ENCODE measurements at regions not wholly inside any gene's neighbourhood (a gene's known extent, or its start where the extent isn't known, plus 50 kb on each side); places are given as distances from the start of the nearest gene placed in this dataset.
"Not testable (repeated sequence)": the region's sequence is repeated elsewhere in the genome, so short reads cannot be mapped to it uniquely, and the experiment has no call there.

GRCh38 chr15:77895742-77896141, 181.8 kb downstream of the TBC1D2B start:
- no peaks in the 10 kb centered on the region for H3K36me3 ChIP-seq
- no peak overlapping the region for H3K27ac ChIP-seq

DNA sequence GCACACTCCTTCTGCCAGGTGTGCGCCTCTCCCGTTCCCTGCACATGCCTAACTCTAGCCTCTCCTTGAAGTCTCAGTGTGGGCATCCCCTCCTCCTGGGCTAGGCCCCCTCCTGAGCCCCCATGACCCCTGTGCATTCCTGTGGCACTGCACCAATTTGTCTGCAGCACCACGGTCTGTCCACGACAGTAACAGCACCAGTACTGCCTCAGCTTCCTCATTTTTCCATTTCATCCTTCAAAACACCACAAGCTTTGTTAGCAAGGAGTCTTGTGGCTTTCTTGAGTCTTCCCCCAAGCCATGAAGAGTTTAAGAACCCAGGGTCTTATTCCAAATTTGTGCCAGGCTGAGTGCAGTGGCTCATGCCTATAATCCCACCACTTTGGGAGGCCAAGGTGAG, 182.4 kb downstream of the TBC1D2B start:
- H3K4me3 ChIP-seq; H3K36me3 ChIP-seq; H3K9me3 ChIP-seq (replicated peaks); H3K27me3 ChIP-seq (replicated peaks); H3K27ac ChIP-seq; H3K4me1 ChIP-seq (replicated peaks); DNase-seq (ENCODE audit: low read depth in 1 of 2, low spot score in 2 of 2): not testable (repeated sequence)

More at GRCh38 chr15:77895742-77896141, 181.8 kb downstream of the TBC1D2B start:
- no peak for DNase-seq (ENCODE audit: low read depth in 1 of 2, low spot score in 2 of 2)
- no peaks in the 10 kb centered on the region for H3K9me3 ChIP-seq (replicated peaks)
- H3K27me3 ChIP-seq (replicated peaks): no peaks in the 10 kb centered on the region
- H3K4me1 ChIP-seq (replicated peaks): peaks cover 3% of the 10 kb centered on the region; the same call in 1 of the 2 replicates
- no peak overlapping the region for H3K4me3 ChIP-seq

GRCh38 chr15:77893671-77894640, 183.6 kb downstream of the TBC1D2B start:
- DNase-seq (ENCODE audit: low read depth in 1 of 2, low spot score in 2 of 2); H3K4me1 ChIP-seq (replicated peaks); H3K36me3 ChIP-seq; H3K27ac ChIP-seq; H3K27me3 ChIP-seq (replicated peaks); H3K4me3 ChIP-seq; H3K9me3 ChIP-seq (replicated peaks): not testable (repeated sequence)

DNA sequence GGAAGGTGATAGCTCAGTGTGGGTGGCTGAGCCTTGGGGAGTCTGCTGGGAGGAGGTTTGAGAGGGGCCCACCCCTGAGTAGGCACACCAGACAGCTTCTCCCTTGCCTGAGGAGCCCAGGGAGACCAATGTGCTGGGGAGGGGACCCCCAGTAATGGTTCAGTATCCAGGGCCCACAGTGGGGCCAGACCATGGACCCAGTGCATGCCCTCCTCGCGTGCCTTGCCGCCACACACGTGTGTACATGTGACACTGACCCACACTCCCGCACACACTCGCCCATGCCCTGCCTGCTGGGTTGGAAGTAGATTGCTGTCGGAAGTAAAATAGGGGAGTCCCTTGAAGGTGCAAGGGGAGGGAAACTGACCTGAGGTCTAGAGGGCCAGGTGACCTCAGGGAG, 184.3 kb downstream of the TBC1D2B start:
- not testable (repeated sequence) for H3K9me3 ChIP-seq (replicated peaks)

DNA sequence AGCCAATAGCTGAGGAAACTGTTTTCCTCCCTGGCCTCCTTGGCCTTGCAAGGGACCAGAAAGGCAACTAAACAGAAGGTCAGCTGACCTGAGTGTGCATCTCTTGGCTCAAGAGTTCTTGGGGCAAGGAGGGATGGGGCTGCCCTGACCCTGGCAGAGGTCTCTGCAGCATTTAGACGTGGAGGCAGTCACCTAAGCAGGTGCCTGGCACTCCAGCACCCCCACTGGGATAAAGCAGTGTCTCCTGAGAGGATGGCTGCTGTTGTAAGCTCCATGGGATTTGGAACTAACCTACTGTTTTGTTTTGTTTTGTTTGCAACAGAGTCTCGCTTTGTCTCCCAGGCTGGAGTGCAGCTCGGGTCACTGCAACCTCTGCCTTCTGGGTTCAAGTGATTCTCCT, 185.2 kb downstream of the TBC1D2B start:
- Histone ChIP-seq H3K9me3 (replicated peaks) (no peaks in the 10 kb centered on the region), H3K27ac (no peak overlapping the region), H3K36me3 (no peaks in the 10 kb centered on the region), H3K27me3 (replicated peaks) (no peaks in the 10 kb centered on the region), H3K4me3 (no peak overlapping the region), H3K4me1 (replicated peaks) (peaks cover 10% of the 10 kb centered on the region)
- no peak for DNase-seq (ENCODE audit: low read depth in 1 of 2, low spot score in 2 of 2)

More for the DNA sequence above, 184.3 kb downstream of the TBC1D2B start:
- not testable (repeated sequence) for H3K27me3 ChIP-seq (replicated peaks); H3K4me1 ChIP-seq (replicated peaks); H3K27ac ChIP-seq; H3K36me3 ChIP-seq; H3K4me3 ChIP-seq; DNase-seq (ENCODE audit: low read depth in 1 of 2, low spot score in 2 of 2)

GRCh38 chr15:77891862-77892261, 185.6 kb downstream of the TBC1D2B start:
- H3K4me1 ChIP-seq (replicated peaks): peaks cover 10% of the 10 kb centered on the region
- H3K27ac ChIP-seq; H3K36me3 ChIP-seq; DNase-seq (ENCODE audit: low read depth in 1 of 2, low spot score in 2 of 2); H3K4me3 ChIP-seq; H3K9me3 ChIP-seq (replicated peaks); H3K27me3 ChIP-seq (replicated peaks): not testable (repeated sequence)

DNA sequence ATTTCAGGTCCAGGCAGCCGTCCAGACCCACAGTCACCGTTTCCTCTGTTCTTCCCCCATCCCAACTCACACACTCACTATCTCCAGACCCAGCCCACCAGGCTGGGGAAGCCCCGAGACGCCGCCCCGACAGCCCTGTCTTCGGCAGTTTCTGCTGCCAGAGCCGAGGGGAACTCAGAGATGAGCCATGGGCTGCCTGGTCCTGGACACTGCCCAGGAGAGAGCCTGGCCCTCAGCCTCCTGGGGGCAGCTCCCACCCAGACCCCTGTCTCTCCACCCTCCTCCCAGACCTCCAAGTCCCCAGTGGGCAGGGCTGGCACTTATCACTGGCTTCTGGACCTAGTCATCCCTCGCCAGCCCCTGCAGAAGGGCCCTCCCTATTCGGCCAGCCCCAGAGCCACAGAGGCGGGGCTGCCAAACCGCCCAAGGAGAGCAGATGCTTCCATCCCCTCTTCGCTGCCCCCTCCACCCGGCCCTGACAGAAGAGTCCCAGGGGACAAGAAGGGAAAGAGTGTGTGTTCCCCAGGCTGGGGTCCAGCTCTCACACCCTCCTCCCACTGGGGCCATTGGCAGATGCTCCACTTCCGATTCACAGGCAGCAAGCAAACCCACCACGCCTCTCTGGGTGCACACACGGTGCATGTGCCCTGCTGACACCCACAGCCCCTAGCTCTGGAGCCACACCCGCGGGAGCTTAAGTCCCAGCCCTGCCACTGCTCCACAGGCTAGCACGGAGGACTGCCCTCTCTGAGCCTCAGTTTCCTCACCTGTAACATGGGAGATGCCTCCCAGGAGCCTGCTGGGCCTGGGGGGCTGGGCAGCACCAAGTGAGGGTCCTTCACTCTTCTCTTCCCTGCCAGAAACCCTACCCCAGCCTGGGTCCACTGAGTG, 186.4 kb downstream of the TBC1D2B start:
- not testable (repeated sequence) for H3K36me3 ChIP-seq; H3K4me3 ChIP-seq; H3K27me3 ChIP-seq (replicated peaks); H3K9me3 ChIP-seq (replicated peaks); H3K27ac ChIP-seq
- H3K4me1 ChIP-seq (replicated peaks): peaks cover 10% of the 10 kb centered on the region
- DNase-seq (ENCODE audit: low read depth in 1 of 2, low spot score in 2 of 2): peak in 1 of 2 experiments; percentile 33

DNA sequence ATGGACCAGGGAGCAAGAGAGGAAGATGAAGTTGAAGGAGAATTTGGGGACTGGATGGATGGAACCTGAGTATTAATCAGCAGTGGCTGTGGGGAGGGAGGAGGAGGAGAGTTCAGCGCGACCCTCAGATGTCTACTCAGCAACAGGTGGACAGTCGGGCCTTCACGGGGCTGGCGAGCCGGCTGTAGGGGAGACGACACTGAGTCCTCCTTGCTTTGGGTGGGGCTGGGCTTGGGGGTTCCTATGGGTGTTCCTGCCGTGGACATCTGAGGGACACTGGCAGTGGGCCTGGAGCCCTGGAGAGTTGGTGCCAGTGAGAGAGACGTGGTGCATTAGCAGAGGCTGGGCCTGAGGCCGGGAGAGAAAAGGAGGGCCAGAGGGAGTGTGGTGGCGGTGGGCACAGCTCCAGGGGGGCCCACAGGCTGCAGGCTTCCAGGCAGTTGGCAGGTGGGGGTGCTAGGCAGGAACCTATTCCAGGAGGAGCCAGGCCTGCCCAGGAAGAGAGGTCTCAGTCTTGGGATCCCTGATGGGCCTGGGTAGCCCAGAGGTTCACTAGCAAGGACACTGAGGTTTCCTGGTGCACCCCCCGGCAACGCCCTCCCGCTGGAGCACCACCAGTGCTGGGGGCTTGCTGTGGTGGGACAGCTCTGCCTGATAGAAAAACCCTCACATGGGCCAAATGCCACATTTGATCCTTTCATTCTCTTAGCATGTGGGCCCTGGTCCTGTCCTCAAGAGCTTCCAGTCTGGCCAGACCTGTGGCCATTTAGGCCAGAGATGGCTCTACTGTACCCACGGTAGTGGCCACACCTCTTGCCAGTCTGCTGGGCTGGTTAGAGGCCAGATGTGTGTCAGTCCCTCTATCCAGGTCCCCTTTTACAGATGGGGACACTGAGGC, 187.4 kb downstream of the TBC1D2B start:
- not testable (repeated sequence) for H3K9me3 ChIP-seq (replicated peaks); DNase-seq (ENCODE audit: low read depth in 1 of 2, low spot score in 2 of 2); H3K36me3 ChIP-seq; H3K27ac ChIP-seq; H3K27me3 ChIP-seq (replicated peaks); H3K4me3 ChIP-seq
- peaks cover 17% of the 10 kb centered on the region for H3K4me1 ChIP-seq (replicated peaks)

DNA sequence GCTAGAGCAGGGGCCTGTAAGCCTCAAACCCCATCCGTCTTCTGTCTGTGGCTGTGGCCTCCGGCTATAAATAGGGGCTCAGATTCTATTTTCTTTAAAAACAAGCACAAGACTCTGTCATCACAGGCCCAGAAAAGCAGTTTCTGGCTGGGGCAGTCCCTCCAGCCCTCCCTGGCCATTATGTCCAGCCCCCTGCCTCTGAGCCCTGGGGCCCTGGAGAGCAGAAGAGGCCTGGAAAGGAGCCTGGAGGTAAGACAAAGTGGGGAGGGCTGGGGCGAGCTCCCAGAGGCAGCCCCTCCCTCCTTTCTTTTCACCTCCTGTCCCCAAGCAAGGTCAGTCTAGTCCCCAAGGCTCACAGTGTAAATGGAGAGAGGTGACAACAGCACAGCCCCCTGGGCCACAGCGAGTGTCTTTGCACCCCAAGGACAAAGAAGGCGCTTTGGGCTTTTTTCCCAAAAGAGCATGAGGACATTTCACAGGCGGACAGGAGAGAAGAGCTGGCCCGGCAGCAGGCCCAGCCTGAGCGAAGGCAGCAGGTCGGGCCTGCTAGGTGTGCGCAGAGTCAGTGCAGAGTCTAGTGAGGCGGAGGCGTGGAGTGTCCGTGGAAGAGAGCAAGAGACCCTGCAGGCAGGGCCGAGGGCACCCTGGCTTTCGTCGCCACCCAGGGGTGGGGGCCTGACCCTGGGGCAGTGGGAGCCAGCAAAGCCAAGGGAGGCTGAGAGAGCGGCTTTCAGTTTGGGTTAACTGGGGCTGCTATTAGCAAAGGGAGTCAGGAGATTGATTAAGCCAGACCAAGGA, 188.3 kb downstream of the TBC1D2B start:
- Histone ChIP-seq H3K36me3 (no peaks in the 10 kb centered on the region), H3K4me1 (replicated peaks) (peaks cover 21% of the 10 kb centered on the region), H3K27ac (no peak overlapping the region), H3K27me3 (replicated peaks) (no peaks in the 10 kb centered on the region), H3K4me3 (no peak overlapping the region), H3K9me3 (replicated peaks) (no peaks in the 10 kb centered on the region)
- DNase-seq (ENCODE audit: low read depth in 1 of 2, low spot score in 2 of 2): no peak

DNA sequence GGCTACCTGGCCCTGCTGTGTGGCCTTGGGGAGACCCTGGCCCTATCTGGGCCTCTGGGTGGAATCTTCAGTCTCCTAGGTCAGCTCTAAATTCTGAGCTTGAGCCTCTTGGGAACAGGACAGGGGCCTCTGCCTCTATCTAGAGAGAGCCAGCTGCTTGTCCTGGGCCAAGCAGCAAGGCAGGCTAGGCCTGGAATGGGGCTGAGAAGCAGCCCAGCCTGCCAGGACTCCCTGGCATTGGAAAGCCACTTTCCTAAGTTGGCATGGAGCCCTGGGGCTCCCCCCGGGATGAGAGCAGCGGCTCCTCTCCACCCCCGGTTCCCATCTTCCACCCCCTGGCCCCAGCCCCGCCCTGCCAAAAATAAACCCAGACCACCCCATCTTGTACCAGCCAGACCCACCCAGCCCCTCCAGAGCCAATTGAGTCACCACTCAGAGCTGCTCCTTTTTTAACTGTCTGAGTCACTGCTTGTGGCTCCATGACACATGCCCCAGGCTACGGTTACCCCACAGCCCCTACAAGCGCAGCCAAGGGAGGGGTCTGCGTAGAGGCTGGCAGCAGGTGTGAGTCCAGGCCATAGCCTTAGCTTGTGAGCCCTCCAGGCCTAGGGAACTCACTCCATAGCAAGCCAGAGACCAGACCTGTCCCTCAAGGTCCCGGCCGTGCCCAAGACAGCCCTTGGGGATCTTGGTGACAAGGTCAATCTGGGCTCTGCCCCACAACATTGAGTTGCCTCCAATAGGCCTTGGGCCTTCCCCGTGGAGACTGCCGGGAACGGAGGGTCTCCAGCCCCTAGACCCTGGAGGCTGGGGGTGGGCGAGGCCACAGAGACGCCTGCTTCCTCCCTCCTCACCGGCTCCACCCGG, 189.7 kb downstream of the TBC1D2B start:
- H3K4me3 ChIP-seq; H3K27me3 ChIP-seq (replicated peaks); DNase-seq (ENCODE audit: low read depth in 1 of 2, low spot score in 2 of 2); H3K36me3 ChIP-seq; H3K9me3 ChIP-seq (replicated peaks); H3K27ac ChIP-seq: not testable (repeated sequence)
- H3K4me1 ChIP-seq (replicated peaks): peaks cover 21% of the 10 kb centered on the region

- Histone ChIP-seq H3K27ac (no peak overlapping the region), H3K4me3 (no peak overlapping the region), H3K4me1 (replicated peaks) (peaks cover 21% of the 10 kb centered on the region), H3K36me3 (no peaks in the 10 kb centered on the region), H3K9me3 (replicated peaks) (no peaks in the 10 kb centered on the region), H3K27me3 (replicated peaks) (no peaks in the 10 kb centered on the region)
- DNase-seq (ENCODE audit: low read depth in 1 of 2, low spot score in 2 of 2): no peak
These were observed 190.6 kb downstream of the TBC1D2B start for GRCh38 chr15:77886805-77887448.
